B cell (primary cell): ENCODE measurements at regions not wholly inside any gene's neighbourhood (a gene's known extent, or its start where the extent isn't known, plus 50 kb on each side); places are given as distances from the start of the nearest gene placed in this dataset.

Experiments
- ATAC-seq: fragments of 200-7000 bp; cut with Tn5 transposase; one replicate; pipeline ENCODE4 v1.10.0; 2021; ENCODE audit warnings: low read depth, mild to moderate bottlenecking, moderate number of reproducible peaks, moderate library complexity
- CTCF ChIA-PET: fragments of 350-600 bp; sonication (Branson Sonifier 250); formaldehyde crosslinking; loops from one replicate; lab custom pipeline; 2021; ENCODE audit warnings: antibody characterized with exemption, inconsistent platforms; lab: Charles Lee
- POLR2A ChIA-PET: fragments of 350-600 bp; sonication (Branson Sonifier 250); formaldehyde crosslinking; loops from one replicate; lab custom pipeline; 2021; ENCODE audit warnings: antibody characterized with exemption; lab: Charles Lee
- DNase-seq: peaks from one replicate; pipeline ENCODE4 v3.0.0; 2013
- H2AFZ ChIP-seq: 2 replicates; pipeline ENCODE4 v1.6.1; 2012; ENCODE audit warnings: mild to moderate bottlenecking, low read depth, low read length; ENCODE audit not compliant: insufficient read depth, poor library complexity, severe bottlenecking
- H3K27ac ChIP-seq, 2 donors: 1 replicate in 1 of 2; 2 replicates in 1 of 2; pipeline ENCODE4 v1.5.1; 2012 to 2013; ENCODE audit warnings: low read length in 2 of 2, mild to moderate bottlenecking in 2 of 2, moderate library complexity in 1 of 2
- H3K27me3 ChIP-seq, 4 experiments: fragments of 200-600 bp in 1 of 4; sonication (generic) in 1 of 4; replicated peaks in 1 of 4; 1 replicate in 2 of 4; 2 replicates in 2 of 4; pipeline versions ENCODE4 v1.6.1 to v1.7.0; 2013 to 2016; ENCODE audit warnings: low read length in 3 of 4, mild to moderate bottlenecking in 2 of 4, mixed read lengths in 1 of 4, moderate library complexity in 1 of 4; ENCODE audit not compliant: insufficient read depth in 4 of 4, control insufficient read depth in 3 of 4; ENCODE audit errors: control extremely low read depth in 1 of 4
- H3K36me3 ChIP-seq, 2 experiments: replicated peaks in 1 of 2; 1 replicate in 1 of 2; 2 replicates in 1 of 2; pipeline versions ENCODE4 v1.6.1 to v1.7.1; 2013; ENCODE audit warnings: low read length in 1 of 2; ENCODE audit not compliant: insufficient read depth in 2 of 2, control insufficient read depth in 1 of 2; ENCODE audit errors: control extremely low read depth in 1 of 2, extremely low read depth in 1 of 2
- H3K4me1 ChIP-seq, 2 donors: fragments of 200-600 bp in 1 of 2; sonication (generic) in 1 of 2; 1 replicate in 1 of 2; 2 replicates in 1 of 2; pipeline versions ENCODE4 v1.5.1 to v1.6.1; 2013 to 2017; ENCODE audit warnings: low read length in 2 of 2; ENCODE audit not compliant: control insufficient read depth in 2 of 2, insufficient read depth in 2 of 2
- H3K4me2 ChIP-seq: replicated peaks from 2 replicates; pipeline ENCODE3; 2012; ENCODE audit warnings: mild to moderate bottlenecking, low read depth, low read length; ENCODE audit not compliant: poor library complexity, severe bottlenecking
- H3K4me3 ChIP-seq, 5 experiments: fragments of 200-600 bp in 1 of 5; sonication (generic) in 1 of 5; 1 replicate in 3 of 5; 2 replicates in 2 of 5; pipeline versions ENCODE4 v1.5.1 to v1.7.0; 2011 to 2016; ENCODE audit warnings: low read length in 4 of 5, mild to moderate bottlenecking in 4 of 5, low read depth in 2 of 5, control low read depth in 1 of 5, moderate library complexity in 1 of 5; ENCODE audit not compliant: insufficient read depth in 1 of 5; ENCODE audit errors: control extremely low read depth in 1 of 5, extremely low read depth in 1 of 5
- H3K79me2 ChIP-seq: fragments of 200-600 bp; sonication (generic); one replicate; pipeline ENCODE4 v1.6.0; 2016; ENCODE audit warnings: low read length; ENCODE audit not compliant: control insufficient read depth, insufficient read depth
- H3K9ac ChIP-seq: fragments of 200-600 bp; sonication (generic); 2 replicates; pipeline ENCODE4 v1.6.1; 2017; ENCODE audit warnings: mild to moderate bottlenecking, low read length, moderate library complexity
- H3K9me3 ChIP-seq, 3 donors: one replicate each; pipeline versions ENCODE4 v1.6.1 to v1.7.1; 2013; ENCODE audit warnings: low read length in 2 of 3; ENCODE audit not compliant: control insufficient read depth in 2 of 3, insufficient read depth in 1 of 3; ENCODE audit errors: control extremely low read depth in 1 of 3
- H4K20me1 ChIP-seq: 2 replicates; pipeline ENCODE4 v1.6.0; 2012; ENCODE audit warnings: mild to moderate bottlenecking, low read length; ENCODE audit not compliant: insufficient read depth, control insufficient read depth, poor library complexity, severe bottlenecking
- H3K27ac Mint-ChIP-seq: one replicate; pipeline ENCODE4 v1.8.0; 2021; ENCODE audit warnings: mixed read lengths
- H3K27me3 Mint-ChIP-seq: one replicate; pipeline ENCODE4 v1.8.0; 2021; ENCODE audit warnings: mixed read lengths
- H3K4me1 Mint-ChIP-seq: one replicate; pipeline ENCODE4 v1.8.0; 2021; ENCODE audit warnings: mixed read lengths
- H3K4me3 Mint-ChIP-seq: one replicate; pipeline ENCODE4 v1.8.0; 2021; ENCODE audit warnings: mixed read lengths
- H3K9me3 Mint-ChIP-seq: one replicate; pipeline ENCODE4 v1.8.0; 2022; ENCODE audit warnings: mixed read lengths; ENCODE audit not compliant: insufficient read depth
- CTCF ChIP-seq: fragments of 200-600 bp; IDR thresholded peaks from one replicate; pipeline ENCODE4 v1.8.0; 2022; ENCODE audit warnings: antibody characterized with exemption, mild to moderate bottlenecking
- EZH2 ChIP-seq: IDR thresholded peaks from 2 replicates; pipeline ENCODE4 v1.6.1; 2012; ENCODE audit warnings: borderline replicate concordance, low read depth, mild to moderate bottlenecking, moderate library complexity, low read length; ENCODE audit not compliant: insufficient read depth, poor library complexity, severe bottlenecking
- WGBS: methylation state at CpG from one replicate; pipeline ENCODE4 v1.1.5; 2013; ENCODE audit warnings: missing lambda C conversion rate; ENCODE audit not compliant: insufficient coverage; 5-methylcytosine and 5-hydroxymethylcytosine counted together
- intact Hi-C: fragments of 100-400 bp; cut with micrococcal nuclease; formaldehyde crosslinking; loops from one replicate; pipeline ENCODE4 v1.10.0; 2022

- Histone ChIP-seq H3K36me3 (no peaks in the 10 kb centered on the region), H3K4me2 (no peak overlapping the region), H4K20me1 (no peaks in the 10 kb centered on the region), H3K9me3 (no peaks in the 10 kb centered on the region), H3K79me2 (no peaks in the 10 kb centered on the region), H3K9ac (no peak overlapping the region), H3K4me3 (no peak overlapping the region), H3K27ac (no peak overlapping the region), H2AFZ (no peak overlapping the region), H3K4me1 (no peaks in the 10 kb centered on the region), H3K27me3 (no peaks in the 10 kb centered on the region)
- H3K4me3 Mint-ChIP-seq, result no peak overlapping the region
- DNase-seq, result no peak
- H3K9me3 Mint-ChIP-seq, result no peaks in the 10 kb centered on the region
- no peak for ATAC-seq
- H3K27me3 Mint-ChIP-seq, result no peaks in the 10 kb centered on the region
- intact Hi-C loops, result no loop called here
- no peak overlapping the region for H3K27ac Mint-ChIP-seq
- WGBS, result no CpG with 5 or more reads among the region's 2 CpGs
- TF ChIP-seq EZH2 (no peak), CTCF (no peak)
- POLR2A ChIA-PET, result no interaction called here
- CTCF ChIA-PET, result no interaction called here
- no peaks in the 10 kb centered on the region for H3K4me1 Mint-ChIP-seq
Measured at GRCh38 chr2:153548536-153548935, 70.0 kb upstream of the RPRM start.

- H3K9me3 Mint-ChIP-seq, result no peaks in the 10 kb centered on the region
- H3K4me3 ChIP-seq, result no peak overlapping the region
- H3K27ac Mint-ChIP-seq, result no peak overlapping the region
- 63% methylated on average over 1 of the region's 1 CpG for WGBS
- TF ChIP-seq EZH2 (no peak), CTCF (no peak)
- intact Hi-C loops, result no loop called here
- no peak overlapping the region for H3K9ac ChIP-seq
- ChIA-PET POLR2A (no interaction called here), CTCF (no interaction called here)
- no peak overlapping the region for H3K4me2 ChIP-seq
- no peaks in the 10 kb centered on the region for H3K27me3 ChIP-seq
- no peaks in the 10 kb centered on the region for H3K4me1 ChIP-seq
- no peaks in the 10 kb centered on the region for H3K27me3 Mint-ChIP-seq
- H3K27ac ChIP-seq, result no peak overlapping the region
- DNase-seq (no peak), ATAC-seq (no peak)
- H3K36me3 ChIP-seq, result no peaks in the 10 kb centered on the region
- H3K4me3 Mint-ChIP-seq, result no peak overlapping the region
- no peaks in the 10 kb centered on the region for H3K4me1 Mint-ChIP-seq
- no peaks in the 10 kb centered on the region for H3K9me3 ChIP-seq
- no peak overlapping the region for H2AFZ ChIP-seq
- no peaks in the 10 kb centered on the region for H4K20me1 ChIP-seq
- no peaks in the 10 kb centered on the region for H3K79me2 ChIP-seq
Measured at GRCh38 chr2:153551698-153552097, 73.1 kb upstream of the RPRM start.
